DND-41 (cell line): ENCODE measurements at regions not wholly inside any gene's neighbourhood (a gene's known extent, or its start where the extent isn't known, plus 50 kb on each side); places are given as distances from the start of the nearest gene placed in this dataset.

Experiments used
- ATAC-seq: fragments of 200-7000 bp; cut with Tn5 transposase; 3 replicates; pipeline ENCODE4 v1.9.1; 2021; ENCODE audit warnings: low read depth; ENCODE audit not compliant: insufficient read depth
- DNase-seq: peaks from one replicate; pipeline ENCODE4 v3.0.0-alpha.2; 2020
- H2AFZ ChIP-seq: 2 replicates; pipeline ENCODE4 v1.6.0; 2012; ENCODE audit warnings: low read depth, low read length
- H3K27ac ChIP-seq: 2 replicates; pipeline ENCODE4 v1.5.1; 2012; ENCODE audit warnings: low read length, inconsistent platforms
- H3K27me3 ChIP-seq: fragments of 200-600 bp; sonication (generic); 2 replicates; pipeline ENCODE4 v1.6.0; 2012; ENCODE audit warnings: low read length, mild to moderate bottlenecking, inconsistent platforms; ENCODE audit not compliant: insufficient read depth, poor library complexity
- H3K36me3 ChIP-seq: 2 replicates; pipeline ENCODE4 v1.5.1; 2012; ENCODE audit warnings: low read length, inconsistent platforms; ENCODE audit not compliant: insufficient read depth
- H3K4me1 ChIP-seq: 2 replicates; pipeline ENCODE4 v1.5.1; 2012; ENCODE audit warnings: mild to moderate bottlenecking, low read length; ENCODE audit not compliant: insufficient read depth
- H3K4me2 ChIP-seq: 2 replicates; pipeline ENCODE4 v1.6.0; 2012; ENCODE audit warnings: mild to moderate bottlenecking, moderate library complexity, low read length, inconsistent platforms; ENCODE audit not compliant: insufficient read depth
- H3K4me3 ChIP-seq, 2 experiments: fragments of 200-600 bp in 1 of 2; shearing (Covaris generic) in 1 of 2; 2 replicates each; pipeline ENCODE4 v1.5.1; 2012 to 2016; ENCODE audit warnings: inconsistent platforms in 2 of 2, low read length in 2 of 2, mild to moderate bottlenecking in 2 of 2, low read depth in 1 of 2, moderate library complexity in 1 of 2
- H3K79me2 ChIP-seq: 2 replicates; pipeline ENCODE4 v1.6.0; 2012; ENCODE audit warnings: low read length, inconsistent platforms; ENCODE audit not compliant: insufficient read depth
- H3K9ac ChIP-seq: 2 replicates; pipeline ENCODE4 v1.6.0; 2012; ENCODE audit warnings: low read depth, mild to moderate bottlenecking, inconsistent platforms, low read length, moderate library complexity
- H3K9me3 ChIP-seq: 2 replicates; pipeline ENCODE4 v1.5.1; 2012; ENCODE audit warnings: low read length, moderate library complexity, mild to moderate bottlenecking, inconsistent platforms; ENCODE audit not compliant: insufficient read depth, severe bottlenecking
- H4K20me1 ChIP-seq: 2 replicates; pipeline ENCODE4 v1.6.0; 2012; ENCODE audit warnings: low read length; ENCODE audit not compliant: insufficient read depth
- EZH2 ChIP-seq: IDR thresholded peaks from 3 replicates; pipeline ENCODE4 v1.6.1; 2012; ENCODE audit warnings: borderline replicate concordance, low read depth, mild to moderate bottlenecking, moderate library complexity, low read length, inconsistent platforms; ENCODE audit not compliant: severe bottlenecking
- TF ChIP-seq, protein P1 (sequence below): IDR thresholded peaks from 2 replicates; pipeline ENCODE4 v1.5.1; 2012; ENCODE audit warnings: borderline replicate concordance, low read length, moderate library complexity, mild to moderate bottlenecking; ENCODE audit not compliant: poor library complexity, severe bottlenecking; ENCODE audit errors: extremely low read depth

DNA sequence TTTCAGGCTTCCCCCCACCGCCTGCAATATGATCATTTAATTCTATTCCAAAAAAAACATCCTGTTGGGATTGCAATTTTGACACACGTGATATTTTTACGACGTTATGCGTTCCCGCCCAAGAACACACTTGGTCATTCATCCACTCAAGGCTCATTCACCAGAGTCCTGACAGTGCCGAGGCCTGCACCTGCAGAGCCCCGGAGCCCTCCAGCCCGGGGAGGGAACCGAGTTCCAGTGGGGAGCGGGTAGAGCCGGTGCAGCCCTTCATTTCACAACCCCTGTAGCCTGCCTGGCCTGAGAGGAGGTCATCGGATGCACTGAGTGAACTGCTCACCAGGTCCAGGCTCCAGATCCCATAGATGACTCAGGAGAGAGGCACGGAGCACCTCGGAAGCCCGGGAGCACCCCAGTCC is 156.0 kb upstream of the BACE2 start:
- TF ChIP-seq, protein P1, sequence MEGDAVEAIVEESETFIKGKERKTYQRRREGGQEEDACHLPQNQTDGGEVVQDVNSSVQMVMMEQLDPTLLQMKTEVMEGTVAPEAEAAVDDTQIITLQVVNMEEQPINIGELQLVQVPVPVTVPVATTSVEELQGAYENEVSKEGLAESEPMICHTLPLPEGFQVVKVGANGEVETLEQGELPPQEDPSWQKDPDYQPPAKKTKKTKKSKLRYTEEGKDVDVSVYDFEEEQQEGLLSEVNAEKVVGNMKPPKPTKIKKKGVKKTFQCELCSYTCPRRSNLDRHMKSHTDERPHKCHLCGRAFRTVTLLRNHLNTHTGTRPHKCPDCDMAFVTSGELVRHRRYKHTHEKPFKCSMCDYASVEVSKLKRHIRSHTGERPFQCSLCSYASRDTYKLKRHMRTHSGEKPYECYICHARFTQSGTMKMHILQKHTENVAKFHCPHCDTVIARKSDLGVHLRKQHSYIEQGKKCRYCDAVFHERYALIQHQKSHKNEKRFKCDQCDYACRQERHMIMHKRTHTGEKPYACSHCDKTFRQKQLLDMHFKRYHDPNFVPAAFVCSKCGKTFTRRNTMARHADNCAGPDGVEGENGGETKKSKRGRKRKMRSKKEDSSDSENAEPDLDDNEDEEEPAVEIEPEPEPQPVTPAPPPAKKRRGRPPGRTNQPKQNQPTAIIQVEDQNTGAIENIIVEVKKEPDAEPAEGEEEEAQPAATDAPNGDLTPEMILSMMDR, result no peak
- TF ChIP-seq EZH2, result no peak
- Histone ChIP-seq H3K79me2 (no peaks in the 10 kb centered on the region), H2AFZ (no peak overlapping the region), H4K20me1 (no peaks in the 10 kb centered on the region), H3K36me3 (no peaks in the 10 kb centered on the region), H3K27ac (no peak overlapping the region), H3K4me2 (no peak overlapping the region), H3K4me1 (no peaks in the 10 kb centered on the region), H3K27me3 (peaks cover 2% of the 10 kb centered on the region), H3K9me3 (no peaks in the 10 kb centered on the region), H3K4me3 (no peak overlapping the region), H3K9ac (no peak overlapping the region)
- DNase-seq (no peak), ATAC-seq (no peak)

DNA sequence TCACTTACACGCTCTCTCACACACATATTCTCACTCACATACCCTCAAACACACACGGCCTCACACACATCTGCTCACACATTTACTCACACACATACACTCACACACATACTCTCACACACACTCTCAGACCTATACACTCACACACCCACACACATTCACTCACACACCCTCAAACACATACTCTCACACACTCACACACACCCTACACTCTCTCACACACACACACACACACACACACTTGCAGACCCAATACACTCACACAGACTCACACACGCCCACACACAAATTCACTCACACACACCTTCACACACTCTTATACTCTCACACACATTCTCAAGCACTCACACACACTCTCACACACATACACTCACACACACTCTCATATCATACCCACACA is 155.5 kb upstream of the BACE2 start:
- Histone ChIP-seq H3K4me1 (no peaks in the 10 kb centered on the region), H3K27me3 (peaks cover 3% of the 10 kb centered on the region), H3K4me3 (no peak overlapping the region), H3K36me3 (no peaks in the 10 kb centered on the region), H3K79me2 (no peaks in the 10 kb centered on the region), H4K20me1 (no peaks in the 10 kb centered on the region), H3K27ac (no peak overlapping the region), H2AFZ (no peak overlapping the region), H3K4me2 (no peak overlapping the region), H3K9ac (no peak overlapping the region), H3K9me3 (no peaks in the 10 kb centered on the region)
- TF ChIP-seq EZH2, result no peak
- TF ChIP-seq, protein P1, result no peak
- DNase-seq (no peak), ATAC-seq (no peak)

DNA sequence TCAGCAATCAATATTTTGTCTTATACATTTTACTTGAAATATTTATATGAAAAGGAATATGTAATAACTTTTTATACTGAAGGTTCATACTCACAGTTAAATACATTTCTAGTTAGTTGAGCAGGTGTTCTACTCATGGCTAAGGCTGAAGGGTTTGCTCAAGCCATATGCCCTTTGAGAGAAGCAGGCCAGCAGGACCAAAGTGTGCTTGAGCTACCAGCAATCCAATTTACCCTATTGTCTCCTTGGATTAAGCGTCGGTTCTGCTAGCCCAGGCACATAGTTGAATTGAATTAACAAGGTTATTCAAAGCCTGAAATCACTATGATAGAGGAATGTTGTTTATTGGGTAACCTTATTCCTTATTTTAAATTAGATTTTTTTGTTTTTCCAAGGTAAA is 151.5 kb upstream of the BACE2 start:
- H3K4me3 ChIP-seq, result no peak overlapping the region
- peaks cover 10% of the 10 kb centered on the region for H3K27me3 ChIP-seq
- H3K27ac ChIP-seq, result no peak overlapping the region
- H2AFZ ChIP-seq, result no peak overlapping the region
- no peaks in the 10 kb centered on the region for H3K9me3 ChIP-seq
- H3K36me3 ChIP-seq, result no peaks in the 10 kb centered on the region
- TF ChIP-seq EZH2, result no peak
- TF ChIP-seq, protein P1, result no peak
- DNase-seq (no peak), ATAC-seq (no peak)
- H3K4me2 ChIP-seq, result no peak overlapping the region
- H3K9ac ChIP-seq, result no peak overlapping the region
- H3K4me1 ChIP-seq, result no peaks in the 10 kb centered on the region
- no peaks in the 10 kb centered on the region for H3K79me2 ChIP-seq
- no peaks in the 10 kb centered on the region for H4K20me1 ChIP-seq

DNA sequence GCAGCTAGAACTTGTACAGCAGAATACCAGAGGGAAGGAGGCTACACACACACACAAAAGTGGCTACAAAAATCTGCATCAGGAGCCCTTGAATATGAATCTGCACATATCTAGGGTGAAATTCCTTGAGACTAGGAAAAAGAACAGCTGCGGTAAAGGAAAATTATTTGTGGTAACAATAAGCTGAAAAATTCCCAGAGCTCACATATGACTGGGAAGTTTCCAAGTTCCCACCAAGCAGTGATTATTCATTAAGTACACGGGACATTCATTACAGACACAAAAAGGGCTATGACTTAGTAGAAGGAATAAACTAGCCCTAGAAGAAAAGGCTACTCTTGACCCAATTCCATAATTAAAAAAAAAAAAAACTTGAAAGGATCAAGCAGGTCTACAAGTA is 149.5 kb upstream of the BACE2 start:
- Histone ChIP-seq H2AFZ (no peak overlapping the region), H3K9ac (no peak overlapping the region), H3K27me3 (peaks cover 14% of the 10 kb centered on the region), H3K9me3 (no peaks in the 10 kb centered on the region), H3K27ac (no peak overlapping the region), H4K20me1 (no peaks in the 10 kb centered on the region), H3K36me3 (no peaks in the 10 kb centered on the region), H3K79me2 (no peaks in the 10 kb centered on the region), H3K4me2 (no peak overlapping the region), H3K4me3 (no peak overlapping the region), H3K4me1 (no peaks in the 10 kb centered on the region)
- TF ChIP-seq EZH2, result no peak
- TF ChIP-seq, protein P1, result no peak
- DNase-seq (no peak), ATAC-seq (no peak)
